GM19372 (cell line): ENCODE measurements at regions not wholly inside any gene's neighbourhood (a gene's known extent, or its start where the extent isn't known, plus 50 kb on each side); places are given as distances from the start of the nearest gene placed in this dataset.

Experiments
- ATAC-seq: cut with Tn5 transposase; IDR thresholded peaks from one replicate; pipeline ENCODE4 v1.9.1; 2021; ENCODE audit warnings: mild to moderate bottlenecking, low read depth, moderate library complexity; ENCODE audit not compliant: unreplicated experiment

DNA sequence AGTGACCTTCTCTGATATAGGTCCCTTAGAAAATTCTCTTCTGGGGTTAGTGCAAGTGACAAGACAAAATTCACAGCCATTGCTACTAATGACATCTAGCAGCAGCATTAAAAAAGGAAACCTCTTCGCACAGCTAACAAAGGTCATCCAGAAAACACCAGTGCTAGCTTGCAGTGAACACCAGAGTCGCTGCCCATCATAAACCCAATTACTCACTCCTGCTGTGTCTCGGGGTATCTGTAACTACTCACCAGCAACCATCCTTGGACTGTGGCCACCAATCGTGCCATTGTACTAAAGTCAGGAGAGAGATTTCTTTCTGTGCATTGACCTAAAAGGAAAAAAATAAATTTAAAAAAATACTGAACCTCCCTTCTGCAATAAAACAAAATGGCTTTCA, 1494.7 kb upstream of the CDH8 start:
- no peak for ATAC-seq

DNA sequence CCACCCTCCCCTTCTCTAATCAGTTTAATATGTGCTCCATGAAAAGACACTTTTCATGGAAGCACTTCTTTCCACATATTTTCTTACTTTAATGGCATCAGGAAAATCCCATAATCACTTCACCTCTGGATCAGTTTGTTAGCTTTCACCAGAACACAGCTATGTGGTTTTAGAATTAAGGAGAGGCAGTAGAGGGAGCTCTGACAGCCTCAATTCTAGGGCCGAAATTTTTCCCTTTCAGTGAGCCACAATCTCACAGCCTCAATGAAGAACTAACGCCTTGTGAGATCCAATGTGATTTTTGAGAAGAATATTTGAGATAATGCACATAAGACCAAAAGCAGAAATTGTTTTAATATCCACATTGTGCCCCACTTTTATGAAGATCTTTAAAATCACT, 1494.0 kb upstream of the CDH8 start:
- no peak for ATAC-seq

- no peak for ATAC-seq
Observed at GRCh38 chr16:63527404-63527803, 1491.2 kb upstream of the CDH8 start.

- ATAC-seq = no peak
Observed at GRCh38 chr16:63516394-63516793, 1480.2 kb upstream of the CDH8 start.

- no peak for ATAC-seq
Observed at GRCh38 chr16:63512910-63513309, 1476.7 kb upstream of the CDH8 start.

- ATAC-seq = no peak
Observed at GRCh38 chr16:63497408-63497807, 1461.2 kb upstream of the CDH8 start.

DNA sequence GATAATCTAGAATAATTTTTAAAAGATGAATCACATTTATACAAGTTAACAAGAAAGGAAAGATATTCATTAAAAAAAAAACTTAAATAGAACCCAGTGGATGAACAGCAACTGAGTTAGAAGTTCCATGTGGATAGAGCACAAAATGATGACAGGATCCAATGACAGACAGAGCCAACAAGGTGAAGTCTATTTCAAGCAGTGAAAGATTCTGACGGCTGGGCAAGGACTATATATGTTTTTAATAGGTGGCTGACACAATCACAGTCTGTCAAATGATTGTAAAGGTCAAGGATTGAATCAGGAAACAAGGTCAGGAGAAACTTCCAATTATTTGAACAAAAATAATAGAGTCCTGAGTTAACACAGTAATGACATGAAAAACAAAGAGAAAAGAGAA, 1460.0 kb upstream of the CDH8 start:
- ATAC-seq = no peak

DNA sequence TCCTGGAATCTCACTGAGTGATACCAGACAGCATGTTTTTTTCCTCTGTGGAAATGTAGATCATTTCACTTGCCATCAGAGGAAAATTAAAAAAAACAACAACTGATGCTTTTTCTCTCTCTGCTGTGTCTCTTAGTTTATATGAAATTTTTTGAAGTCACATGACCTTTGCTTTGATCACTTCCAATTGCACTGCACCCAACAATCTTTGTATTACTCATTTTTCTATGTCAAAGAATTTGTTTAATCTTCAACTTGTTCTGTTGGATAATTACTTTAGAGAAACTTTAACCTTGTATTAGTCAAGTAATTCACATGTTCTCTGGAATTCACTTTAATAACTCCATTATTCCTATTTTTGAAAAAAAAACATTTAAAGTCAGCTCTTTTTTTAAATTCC, 1452.7 kb upstream of the CDH8 start:
- no peak for ATAC-seq

- ATAC-seq = no peak
Observed at GRCh38 chr16:63481060-63481459, 1444.8 kb upstream of the CDH8 start.

- ATAC-seq = no peak
Observed at GRCh38 chr16:63473725-63474124, 1437.5 kb upstream of the CDH8 start.

DNA sequence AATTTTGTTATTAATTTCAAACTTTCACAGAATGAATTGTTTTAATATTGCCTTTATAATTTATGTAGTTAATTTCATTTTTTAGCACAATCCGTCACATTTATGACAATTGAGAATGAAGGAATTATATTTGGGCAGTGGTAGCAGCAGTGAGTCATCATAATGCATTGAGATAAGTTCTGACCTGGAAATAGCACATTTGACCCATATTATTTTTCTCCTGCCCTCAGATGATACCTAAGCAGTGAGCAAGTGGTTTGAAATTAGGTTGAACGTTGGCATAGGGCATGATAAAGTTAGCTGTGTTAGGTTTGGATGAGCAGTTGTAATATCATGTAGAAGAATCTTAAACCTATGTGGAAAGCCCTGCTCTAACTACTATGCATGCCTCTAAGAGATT, 1431.3 kb upstream of the CDH8 start:
- ATAC-seq = no peak

DNA sequence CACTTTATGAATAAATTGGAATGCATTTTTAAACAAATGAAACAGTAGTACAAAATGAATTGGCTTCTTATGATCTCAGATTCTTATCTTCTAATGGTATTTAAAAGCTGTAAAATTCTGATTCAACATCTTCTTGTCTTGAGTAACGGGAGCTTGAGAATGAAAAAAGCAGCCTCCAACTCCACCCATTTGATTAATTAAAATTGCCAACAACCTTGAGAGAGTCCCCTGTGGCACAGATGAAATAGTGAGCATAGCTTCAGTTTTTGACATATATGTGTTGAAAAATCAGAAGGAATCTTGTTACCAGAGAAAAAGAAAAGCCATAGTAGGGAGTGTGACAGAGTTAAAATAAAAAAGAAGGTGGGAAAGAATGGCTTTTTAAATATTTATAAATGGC, 1426.1 kb upstream of the CDH8 start:
- no peak for ATAC-seq

DNA sequence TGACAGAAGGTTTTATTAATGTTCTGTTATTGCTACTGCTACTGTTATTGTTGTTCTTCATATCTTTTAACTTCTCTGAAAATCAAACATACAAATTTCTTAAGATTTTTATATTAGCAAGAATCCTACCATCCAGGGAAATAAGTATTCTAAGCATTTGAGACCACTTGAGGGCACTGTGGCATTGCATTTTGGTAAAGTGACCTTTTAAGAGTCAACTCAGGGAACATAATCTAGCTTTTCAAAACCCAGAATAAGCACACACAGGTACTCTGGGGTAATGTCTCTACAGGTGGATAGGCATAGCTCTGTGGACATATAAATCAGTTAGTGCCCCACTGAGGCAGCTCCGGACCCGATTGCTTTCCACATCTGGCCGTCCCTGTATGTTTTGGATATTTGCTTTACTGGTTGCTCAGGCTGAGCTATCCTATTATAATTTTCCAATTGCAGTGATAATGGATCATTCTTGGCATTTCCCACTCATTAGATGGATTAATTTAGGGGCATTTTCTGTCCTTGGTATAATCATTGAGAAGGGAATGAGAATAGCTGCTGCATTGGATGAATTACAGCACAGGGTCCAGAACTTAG, 1425.1 kb upstream of the CDH8 start:
- ATAC-seq = no peak

GRCh38 chr16:63458846-63459245, 1422.6 kb upstream of the CDH8 start:
- no peak for ATAC-seq

- ATAC-seq = no peak
Observed at GRCh38 chr16:63457869-63458268, 1421.6 kb upstream of the CDH8 start.

GRCh38 chr16:63453261-63453660, 1417.0 kb upstream of the CDH8 start:
- no peak for ATAC-seq

- no peak for ATAC-seq
Observed at GRCh38 chr16:63447121-63447520, 1410.9 kb upstream of the CDH8 start.

DNA sequence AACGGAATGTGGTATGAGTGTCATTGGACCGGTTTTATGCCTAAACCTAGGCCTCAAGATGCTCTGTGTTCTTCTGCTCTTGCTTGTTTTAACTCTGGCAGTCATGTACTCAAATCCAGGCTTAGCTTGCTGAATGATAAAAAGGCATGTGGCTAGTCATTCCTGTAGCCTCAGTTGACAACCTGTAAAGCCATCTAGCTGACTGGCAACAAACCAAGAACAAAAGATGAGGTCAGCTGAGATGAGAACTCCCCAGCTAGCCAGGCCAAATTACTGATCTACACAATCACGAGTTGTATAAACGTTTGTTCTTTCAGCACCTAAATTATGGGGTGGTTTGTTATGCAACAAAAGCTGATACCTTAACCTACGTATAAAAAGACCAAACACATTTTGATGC, 1406.0 kb upstream of the CDH8 start:
- ATAC-seq = no peak

DNA sequence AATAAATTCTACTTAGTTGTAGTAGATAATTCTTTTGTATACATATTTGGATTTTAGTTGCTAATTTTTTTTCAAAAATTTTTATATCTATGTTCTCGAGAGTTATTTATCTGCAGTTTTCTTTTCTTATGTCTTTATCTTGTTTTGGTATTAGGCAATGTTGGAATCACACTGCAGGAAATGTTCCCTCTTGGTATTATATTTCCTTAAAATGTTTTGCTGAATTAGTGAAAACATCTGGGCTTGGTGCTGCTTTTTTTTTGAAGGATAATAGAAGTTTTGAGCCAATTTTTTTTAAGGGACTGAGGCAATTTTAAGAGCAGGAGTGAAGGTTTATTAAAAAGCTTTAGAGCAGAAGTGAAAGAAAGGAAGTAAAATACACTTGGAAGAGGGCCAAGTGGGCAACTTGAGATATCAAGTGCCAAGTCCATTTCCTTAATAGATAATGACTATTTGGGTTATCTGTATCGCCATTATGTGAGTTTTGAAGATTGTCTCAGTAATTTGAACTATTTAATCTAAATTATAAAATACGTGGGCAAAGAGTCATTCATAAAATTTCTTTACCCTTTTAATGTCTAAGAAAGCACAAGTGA, 1390.1 kb upstream of the CDH8 start:
- no peak for ATAC-seq

DNA sequence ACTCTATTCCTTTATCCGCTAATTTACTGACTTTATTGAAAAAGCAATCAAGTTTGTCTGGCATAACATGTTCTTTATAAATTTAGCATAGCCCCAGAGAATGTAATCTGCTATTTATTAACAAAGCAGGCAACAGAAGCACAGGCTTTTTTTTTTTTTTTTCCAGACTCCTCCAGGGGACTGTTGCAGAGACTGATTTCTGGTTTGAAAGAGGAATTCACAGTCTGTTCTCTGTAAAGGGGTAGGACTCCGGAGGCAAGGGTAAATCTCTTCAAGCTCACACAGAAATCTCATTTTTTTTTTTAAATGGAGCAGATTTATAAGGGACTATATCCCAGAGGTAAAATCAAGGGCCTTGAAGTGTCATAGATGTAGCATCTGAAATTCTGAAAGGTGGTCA, 1386.5 kb upstream of the CDH8 start:
- ATAC-seq = no peak

DNA sequence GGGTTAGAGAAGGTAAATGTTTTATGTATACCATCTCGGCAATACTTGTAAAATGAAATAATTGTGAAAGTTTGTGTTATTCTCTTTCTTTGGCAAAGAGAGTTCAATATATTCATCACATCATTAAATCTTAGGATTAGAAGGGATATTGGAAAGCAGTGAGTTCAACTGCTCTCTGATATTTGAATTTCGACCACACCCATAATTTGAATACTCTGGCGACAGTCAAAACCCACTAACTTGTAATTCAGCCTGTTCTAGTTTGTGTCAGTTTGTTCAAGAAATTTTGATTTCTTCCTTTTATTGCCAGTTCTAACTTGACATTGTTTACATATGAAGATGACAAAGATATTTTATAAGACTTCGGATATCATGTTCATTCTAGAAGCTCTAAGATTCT, 1380.5 kb upstream of the CDH8 start:
- no peak for ATAC-seq

DNA sequence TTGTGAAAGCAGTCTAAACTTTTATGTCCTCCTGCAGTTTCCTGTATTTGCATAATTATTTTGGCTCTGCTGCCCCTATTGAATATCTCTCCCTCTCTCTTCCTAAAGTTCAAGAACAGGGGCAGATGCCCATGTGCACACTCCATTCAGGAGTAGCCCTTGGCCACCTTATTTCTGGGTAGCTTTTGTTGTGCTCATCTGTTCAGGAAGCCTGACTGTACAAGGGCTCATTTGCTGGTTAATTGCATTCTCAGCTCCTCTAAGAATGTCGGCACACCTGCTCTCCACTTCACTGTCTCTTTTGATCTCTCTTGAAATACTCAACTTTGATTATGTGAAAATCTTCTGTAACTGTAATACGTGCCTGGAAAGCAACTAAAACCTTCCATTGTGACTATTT, 1378.8 kb upstream of the CDH8 start:
- ATAC-seq = no peak

DNA sequence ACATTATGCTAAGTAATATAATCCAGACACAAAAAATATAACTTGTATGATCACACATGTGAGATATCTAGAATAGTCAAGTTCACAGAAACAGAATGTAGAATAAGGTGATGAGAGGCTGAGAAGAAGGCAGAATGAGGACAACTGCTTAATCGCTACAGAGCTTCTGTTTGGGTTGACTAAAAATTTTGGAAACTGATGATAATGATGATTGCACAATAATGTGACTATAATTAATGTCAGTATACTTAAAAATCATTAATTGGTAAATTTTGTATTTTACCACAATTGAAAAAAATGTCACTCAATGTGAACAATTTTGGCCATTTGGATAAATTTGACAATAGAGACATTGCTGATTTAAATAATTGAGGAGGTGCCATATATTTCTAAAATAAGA, 1374.4 kb upstream of the CDH8 start:
- no peak for ATAC-seq
